GM06990 (cell line): ENCODE measurements at regions not wholly inside any gene's neighbourhood (a gene's known extent, or its start where the extent isn't known, plus 50 kb on each side); places are given as distances from the start of the nearest gene placed in this dataset.
A peak's percentile ranks its signal among the peaks of the same experiment; 100 is the strongest.
"Not testable (repeated sequence)": the region's sequence is repeated elsewhere in the genome, so short reads cannot be mapped to it uniquely, and the experiment has no call there.

Source experiments
- DNase-seq: peaks from one replicate; pipeline ENCODE4 v3.0.0-alpha.2; 2011; ENCODE audit not compliant: insufficient read length; ENCODE audit errors: extremely low read depth
- H3K27me3 ChIP-seq: replicated peaks from 2 replicates; pipeline ENCODE4 v1.6.0; 2011; ENCODE audit warnings: low read length; ENCODE audit not compliant: control insufficient read depth, insufficient read depth
- H3K36me3 ChIP-seq: 2 replicates; pipeline ENCODE4 v1.5.1; 2011; ENCODE audit warnings: low read length; ENCODE audit not compliant: control insufficient read depth, insufficient read depth
- H3K4me3 ChIP-seq: replicated peaks from 2 replicates; pipeline ENCODE4 v1.5.1; 2011; ENCODE audit warnings: low read depth, mild to moderate bottlenecking, control low read depth, low read length
- CTCF ChIP-seq: IDR thresholded peaks from 2 replicates; pipeline ENCODE4 v1.5.1; 2011; ENCODE audit warnings: low read length, control low read depth, mild to moderate bottlenecking, inconsistent platforms; ENCODE audit not compliant: insufficient read depth, poor library complexity, severe bottlenecking

DNA sequence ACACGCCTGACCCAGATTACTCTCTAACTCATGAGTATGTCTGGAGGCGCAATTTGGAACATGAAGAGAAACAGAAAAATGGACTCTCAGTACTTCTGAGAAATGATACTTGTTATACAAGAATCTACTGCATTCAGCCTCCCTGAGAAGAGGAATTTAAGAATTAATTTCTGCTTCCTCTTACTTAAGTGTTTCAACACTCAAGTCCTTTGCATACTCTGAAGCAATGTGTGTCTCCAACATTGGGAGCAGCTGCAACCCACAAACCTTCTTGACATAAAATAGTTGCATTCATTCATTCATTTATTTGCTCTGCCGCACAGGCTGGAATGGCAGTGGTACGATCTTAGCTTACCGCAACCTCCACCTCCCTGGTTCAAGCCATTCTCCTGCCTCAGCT lies 199.8 kb downstream of the NPIPA7 start:
- DNase-seq, result no peak
- Histone ChIP-seq H3K4me3 (no peak overlapping the region), H3K27me3 (no peaks in the 10 kb centered on the region), H3K36me3 (no peaks in the 10 kb centered on the region)
- no peak for TF ChIP-seq CTCF

DNA sequence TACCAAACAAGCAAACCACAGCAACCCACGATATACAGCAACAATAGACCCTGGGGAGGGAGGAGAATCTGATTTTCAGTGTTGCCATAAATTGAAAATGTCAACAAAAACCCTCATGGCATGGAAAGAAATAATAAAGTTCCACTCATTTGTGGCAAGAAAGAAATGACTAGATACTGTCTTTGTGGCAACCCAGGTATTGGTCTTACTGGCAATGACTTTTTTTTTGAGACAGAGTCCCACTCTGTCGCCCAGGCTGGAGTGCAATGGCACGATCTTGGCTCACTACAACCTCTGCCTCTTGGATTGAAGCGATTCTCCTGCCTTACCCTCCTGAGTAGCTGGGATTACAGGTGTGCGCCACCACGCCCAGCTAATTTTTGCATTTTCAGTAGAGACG lies 204.0 kb downstream of the NPIPA7 start:
- H3K36me3 ChIP-seq, H3K27me3 ChIP-seq, DNase-seq, H3K4me3 ChIP-seq: not testable (repeated sequence)

DNA sequence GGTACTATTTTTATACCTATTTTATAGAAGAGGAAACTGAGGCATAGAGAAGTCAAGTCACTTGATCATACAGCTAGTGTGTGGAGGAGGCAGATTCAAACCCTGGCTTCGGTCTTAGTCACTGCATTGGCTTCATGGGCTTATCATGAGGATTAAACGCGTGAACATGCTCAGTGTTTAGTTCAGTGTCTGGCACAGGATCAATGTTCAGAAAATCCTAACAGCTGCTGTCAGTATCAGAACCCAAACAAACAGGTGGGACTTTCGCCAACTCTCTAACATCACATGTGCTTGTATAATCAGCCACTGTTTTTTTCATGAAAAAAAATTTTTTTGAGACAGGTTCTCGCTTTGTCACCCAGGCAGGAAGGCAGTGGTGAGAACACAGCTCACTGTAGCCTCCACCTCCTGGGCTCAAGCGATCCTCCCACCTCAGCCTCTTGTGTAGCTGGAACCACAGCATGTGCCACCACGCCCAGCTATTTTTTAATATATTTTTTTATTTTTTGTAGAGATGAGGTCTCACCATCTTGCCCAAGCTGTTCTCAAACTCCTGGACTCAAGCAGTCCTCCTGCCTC lies 207.2 kb downstream of the NPIPA7 start:
- DNase-seq, H3K4me3 ChIP-seq, H3K27me3 ChIP-seq, H3K36me3 ChIP-seq: not testable (repeated sequence)

GRCh38 chr16:16586969-16587368 lies 208.0 kb downstream of the NPIPA7 start:
- not testable (repeated sequence) for H3K4me3 ChIP-seq, H3K36me3 ChIP-seq, DNase-seq, H3K27me3 ChIP-seq

DNA sequence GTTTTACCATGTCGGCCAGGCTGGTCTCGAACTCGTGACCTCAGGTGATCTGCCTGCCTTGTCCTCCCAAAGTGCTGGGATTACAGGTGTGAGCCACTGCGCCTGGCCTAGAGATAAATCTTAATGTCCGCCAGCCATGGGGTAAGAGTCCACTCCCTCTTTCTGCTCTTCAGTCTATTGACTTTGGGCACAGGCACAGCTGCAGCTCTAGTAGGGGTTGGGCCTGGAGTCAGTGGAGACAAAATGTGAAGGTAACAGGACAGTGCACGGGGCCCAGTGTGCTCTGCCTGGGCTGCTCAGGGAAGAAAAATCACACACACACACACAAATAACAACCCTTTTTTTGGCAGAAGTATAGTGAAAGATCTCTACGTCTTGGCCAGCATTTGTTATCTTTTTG lies 209.5 kb downstream of the NPIPA7 start:
- not testable (repeated sequence) for H3K4me3 ChIP-seq, DNase-seq, H3K27me3 ChIP-seq, H3K36me3 ChIP-seq

- H3K27me3 ChIP-seq, H3K36me3 ChIP-seq, DNase-seq, H3K4me3 ChIP-seq: not testable (repeated sequence)
Measured at GRCh38 chr16:16590654-16591318, 211.8 kb downstream of the NPIPA7 start.

- H3K36me3 ChIP-seq, H3K27me3 ChIP-seq, H3K4me3 ChIP-seq, DNase-seq: not testable (repeated sequence)
- peak; percentile 43 for TF ChIP-seq CTCF
Measured at GRCh38 chr16:16593156-16593863, 214.4 kb downstream of the NPIPA7 start.

GRCh38 chr16:16595029-16595718 lies 216.2 kb downstream of the NPIPA7 start:
- not testable (repeated sequence) for DNase-seq, H3K4me3 ChIP-seq, H3K27me3 ChIP-seq, H3K36me3 ChIP-seq

DNA sequence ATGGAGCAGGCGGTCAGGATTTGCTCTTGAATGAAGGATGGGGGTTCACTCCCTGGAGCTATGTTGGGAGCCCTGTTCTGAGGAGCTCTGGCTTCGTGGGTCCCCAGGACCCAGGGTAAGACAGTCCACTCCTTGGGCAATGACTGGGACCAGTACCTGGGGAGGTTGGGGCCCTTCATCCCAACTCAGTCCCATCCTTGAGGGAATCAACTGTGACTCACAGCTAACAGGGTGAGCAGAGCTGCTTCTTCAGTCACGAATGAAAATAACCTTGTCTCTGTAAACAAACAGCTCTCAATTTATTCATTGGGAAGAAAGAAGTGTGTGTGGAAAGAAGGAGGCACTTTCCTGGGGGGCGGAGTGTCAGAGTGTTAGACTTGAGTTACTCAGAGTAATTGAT lies 222.3 kb downstream of the NPIPA7 start:
- not testable (repeated sequence) for H3K4me3 ChIP-seq, H3K36me3 ChIP-seq, DNase-seq, H3K27me3 ChIP-seq

- not testable (repeated sequence) for DNase-seq, H3K27me3 ChIP-seq, H3K36me3 ChIP-seq, H3K4me3 ChIP-seq
Measured at GRCh38 chr16:16607401-16608082, 228.6 kb downstream of the NPIPA7 start.

GRCh38 chr16:16609627-16610026 lies 230.7 kb downstream of the NPIPA7 start:
- H3K27me3 ChIP-seq, DNase-seq, H3K4me3 ChIP-seq, H3K36me3 ChIP-seq: not testable (repeated sequence)
